ENCODE measurements at regions not wholly inside any gene's neighbourhood (a gene's known extent, or its start where the extent isn't known, plus 50 kb on each side); places are given as distances from the start of the nearest gene placed in this dataset.

GRCh38 chr5:8458038-8458383, 589.1 kb downstream of the MTRR start (continued):
- TF ChIP-seq CHD7 (IDR thresholded peaks at IDR 0.05; ENCODE audit: insufficient replicate concordance, low read length) (no peak), CHD2 (IDR thresholded peaks at IDR 0.05; ENCODE audit: low read length) (no peak)

Data from H1 (cell line).